Colonic mucosa (tissue), 4 donors: ENCODE measurements at regions not wholly inside any gene's neighbourhood (a gene's known extent, or its start where the extent isn't known, plus 50 kb on each side); places are given as distances from the start of the nearest gene placed in this dataset.

Experiments
- DNase-seq: peaks from one replicate; pipeline ENCODE4 v3.0.0-alpha.2; 2020
- H3K27ac ChIP-seq: fragments of 200-600 bp; one replicate; pipeline ENCODE4 v1.8.0; 2021
- H3K27me3 ChIP-seq: fragments of 200-600 bp; one replicate; pipeline ENCODE4 v1.8.0; 2021
- H3K36me3 ChIP-seq: fragments of 200-600 bp; one replicate; pipeline ENCODE4 v1.8.0; 2021
- H3K4me1 ChIP-seq: fragments of 200-600 bp; one replicate; pipeline ENCODE4 v1.8.0; 2021; ENCODE audit warnings: mild to moderate bottlenecking
- H3K4me3 ChIP-seq: fragments of 200-600 bp; one replicate; pipeline ENCODE4 v1.8.0; 2021
- H3K9ac ChIP-seq, 2 donors: one replicate each; pipeline ENCODE4 v1.7.0; 2013; ENCODE audit warnings: control low read depth in 2 of 2, low read depth in 2 of 2, low read length in 2 of 2
- H3K9me3 ChIP-seq: fragments of 200-600 bp; one replicate; pipeline ENCODE4 v1.8.0; 2021
- CTCF ChIP-seq: fragments of 200-600 bp; IDR thresholded peaks from one replicate; pipeline ENCODE4 v1.8.0; 2022; ENCODE audit warnings: antibody characterized with exemption, mild to moderate bottlenecking
- intact Hi-C: fragments of 100-400 bp; cut with DNase I; formaldehyde crosslinking; loops from one replicate; pipeline ENCODE4 v1.14.1; 2022
- donor health status: healthy.
- donor health status: DM: no; HTN: no; CAD: no.
- donor health status: DM: no; HTN: no; CAD: no.

DNA sequence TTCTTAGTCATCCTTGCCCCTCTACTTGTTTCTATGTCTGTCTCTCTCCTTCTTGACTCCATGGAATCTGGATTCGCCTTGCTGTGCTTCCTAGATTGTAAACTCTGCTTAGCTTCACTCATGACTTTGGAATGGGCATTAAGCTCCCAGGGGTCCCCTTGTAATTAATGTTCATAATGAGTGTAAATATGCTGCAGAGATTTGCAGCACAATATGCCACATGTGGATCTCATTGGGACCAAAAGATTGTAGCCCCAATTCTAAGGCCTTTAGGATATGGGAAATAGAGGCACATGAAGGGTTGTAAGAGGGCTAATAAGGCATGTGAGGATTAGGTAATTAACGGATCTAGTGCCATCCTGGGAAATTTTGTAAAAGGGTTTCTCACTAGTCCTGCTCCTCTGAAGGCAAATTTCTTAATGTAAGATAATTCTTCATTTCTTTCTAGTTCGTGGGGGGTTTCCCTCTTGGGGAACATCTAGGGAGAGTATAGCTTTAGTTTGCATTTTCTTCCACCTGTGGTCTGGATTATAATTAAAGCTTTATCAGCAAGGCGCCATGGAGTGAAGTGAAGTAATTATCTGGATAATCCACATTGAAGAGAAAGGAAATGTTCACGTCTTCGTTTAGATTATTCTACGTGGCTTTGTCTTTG is 659.2 kb upstream of the PLXNA2 start:
- Histone ChIP-seq H3K36me3 (no peaks in the 10 kb centered on the region), H3K27ac (no peak overlapping the region), H3K9me3 (no peaks in the 10 kb centered on the region), H3K27me3 (no peaks in the 10 kb centered on the region), H3K9ac (no peak overlapping the region), H3K4me3 (no peak overlapping the region), H3K4me1 (no peaks in the 10 kb centered on the region)
- no peak for TF ChIP-seq CTCF
- no peak for DNase-seq
- intact Hi-C loops: no loop called here

GRCh38 chr1:208907790-208908189 is 663.6 kb upstream of the PLXNA2 start:
- no peaks in the 10 kb centered on the region for H3K9me3 ChIP-seq
- no peak for TF ChIP-seq CTCF
- H3K9ac ChIP-seq: no peak overlapping the region
- no peaks in the 10 kb centered on the region for H3K36me3 ChIP-seq
- no peaks in the 10 kb centered on the region for H3K27me3 ChIP-seq
- intact Hi-C loops: no loop called here
- H3K4me1 ChIP-seq: no peaks in the 10 kb centered on the region
- no peak overlapping the region for H3K27ac ChIP-seq
- no peak for DNase-seq
- H3K4me3 ChIP-seq: no peak overlapping the region

- DNase-seq: no peak
- no peaks in the 10 kb centered on the region for H3K9me3 ChIP-seq
- TF ChIP-seq CTCF: no peak
- H3K4me1 ChIP-seq: no peaks in the 10 kb centered on the region
- no peak overlapping the region for H3K9ac ChIP-seq
- no peaks in the 10 kb centered on the region for H3K27me3 ChIP-seq
- H3K36me3 ChIP-seq: no peaks in the 10 kb centered on the region
- intact Hi-C loops: no loop called here
- no peak overlapping the region for H3K4me3 ChIP-seq
- H3K27ac ChIP-seq: no peak overlapping the region
Observed at GRCh38 chr1:208909011-208909984, 665.1 kb upstream of the PLXNA2 start.

GRCh38 chr1:208910161-208910560 is 666.0 kb upstream of the PLXNA2 start:
- TF ChIP-seq CTCF: no peak
- H3K36me3 ChIP-seq: no peaks in the 10 kb centered on the region
- no peaks in the 10 kb centered on the region for H3K27me3 ChIP-seq
- H3K27ac ChIP-seq: no peak overlapping the region
- H3K4me1 ChIP-seq: no peaks in the 10 kb centered on the region
- no peak overlapping the region for H3K9ac ChIP-seq
- no peak overlapping the region for H3K4me3 ChIP-seq
- no peaks in the 10 kb centered on the region for H3K9me3 ChIP-seq
- DNase-seq: no peak
- intact Hi-C loops: no loop called here

DNA sequence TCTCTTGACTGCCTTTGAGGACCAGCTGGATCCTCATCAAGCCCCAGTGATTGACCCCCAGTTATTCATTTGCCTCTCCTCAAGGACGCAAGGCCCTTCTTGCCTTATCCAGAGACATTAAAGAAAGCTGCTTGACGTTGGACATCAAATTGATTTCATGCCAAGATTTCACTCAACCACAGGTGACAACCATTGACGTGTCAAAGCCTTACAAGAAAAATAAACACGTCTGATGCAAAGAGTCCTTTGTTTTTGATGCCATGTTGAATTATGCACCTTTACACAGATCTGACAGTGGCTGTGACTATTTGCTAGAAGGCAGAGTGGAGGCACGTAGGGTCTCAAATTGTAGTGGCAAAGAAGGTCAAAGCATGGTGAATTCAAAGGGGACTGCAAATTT is 666.2 kb upstream of the CAMK1G start:
- H3K4me3 ChIP-seq: no peak overlapping the region
- H3K9me3 ChIP-seq: no peaks in the 10 kb centered on the region
- H3K4me1 ChIP-seq: no peaks in the 10 kb centered on the region
- H3K27me3 ChIP-seq: no peaks in the 10 kb centered on the region
- H3K27ac ChIP-seq: no peak overlapping the region
- no peaks in the 10 kb centered on the region for H3K36me3 ChIP-seq
- DNase-seq: no peak
- intact Hi-C loops: no loop called here
- no peak overlapping the region for H3K9ac ChIP-seq
- no peak for TF ChIP-seq CTCF
